ENCODE measurements at regions not wholly inside any gene's neighbourhood (a gene's known extent, or its start where the extent isn't known, plus 50 kb on each side); places are given as distances from the start of the nearest gene placed in this dataset.
"Not testable (repeated sequence)": the region's sequence is repeated elsewhere in the genome, so short reads cannot be mapped to it uniquely, and the experiment has no call there.

- peak; percentile 60 for DNase-seq (ENCODE audit: low read depth)
Measured at GRCh38 chr20:12201289-12201991, 283.7 kb downstream of the BTBD3 start.

- no peak for DNase-seq (ENCODE audit: low read depth)
Measured at GRCh38 chr20:12203399-12203798, 285.7 kb downstream of the BTBD3 start.

GRCh38 chr20:12203981-12204380 lies 286.3 kb downstream of the BTBD3 start:
- no peak for DNase-seq (ENCODE audit: low read depth)

- peak; percentile 50 for DNase-seq (ENCODE audit: low read depth)
Measured at GRCh38 chr20:12207875-12208274, 290.2 kb downstream of the BTBD3 start.

- no peak for DNase-seq (ENCODE audit: low read depth)
Measured at GRCh38 chr20:12210591-12210990, 292.9 kb downstream of the BTBD3 start.

GRCh38 chr20:12211361-12211760 lies 293.7 kb downstream of the BTBD3 start:
- no peak for DNase-seq (ENCODE audit: low read depth)

GRCh38 chr20:12217382-12217781 lies 299.7 kb downstream of the BTBD3 start:
- DNase-seq (ENCODE audit: low read depth) = peak; percentile 17

GRCh38 chr20:12219798-12220197 lies 302.1 kb downstream of the BTBD3 start:
- no peak for DNase-seq (ENCODE audit: low read depth)

GRCh38 chr20:12223057-12223456 lies 305.4 kb downstream of the BTBD3 start:
- no peak for DNase-seq (ENCODE audit: low read depth)

- no peak for DNase-seq (ENCODE audit: low read depth)
Measured at GRCh38 chr20:12225898-12226297, 308.2 kb downstream of the BTBD3 start.

- DNase-seq (ENCODE audit: low read depth) = no peak
Measured at GRCh38 chr20:12229891-12230290, 312.2 kb downstream of the BTBD3 start.

- no peak for DNase-seq (ENCODE audit: low read depth)
Measured at GRCh38 chr20:12237772-12238171, 320.1 kb downstream of the BTBD3 start.

- DNase-seq (ENCODE audit: low read depth) = no peak
Measured at GRCh38 chr20:12241065-12241464, 323.4 kb downstream of the BTBD3 start.

GRCh38 chr20:12243327-12243726 lies 325.6 kb downstream of the BTBD3 start:
- DNase-seq (ENCODE audit: low read depth) = no peak

- DNase-seq (ENCODE audit: low read depth) = no peak
Measured at GRCh38 chr20:12248481-12248880, 330.8 kb downstream of the BTBD3 start.

- DNase-seq (ENCODE audit: low read depth) = not testable (repeated sequence)
Measured at GRCh38 chr20:12250661-12251060, 333.0 kb downstream of the BTBD3 start.

GRCh38 chr20:12252793-12253192 lies 335.1 kb downstream of the BTBD3 start:
- peak; percentile 49 for DNase-seq (ENCODE audit: low read depth)

GRCh38 chr20:12255461-12255970 lies 337.8 kb downstream of the BTBD3 start:
- no peak for DNase-seq (ENCODE audit: low read depth)

- DNase-seq (ENCODE audit: low read depth) = no peak
Measured at GRCh38 chr20:12256806-12257205, 339.1 kb downstream of the BTBD3 start.

- no peak for DNase-seq (ENCODE audit: low read depth)
Measured at GRCh38 chr20:12262747-12263146, 345.1 kb downstream of the BTBD3 start.

GRCh38 chr20:12264711-12265110 lies 347.0 kb downstream of the BTBD3 start:
- no peak for DNase-seq (ENCODE audit: low read depth)

- DNase-seq (ENCODE audit: low read depth) = no peak
Measured at GRCh38 chr20:12265662-12266061, 348.0 kb downstream of the BTBD3 start.

GRCh38 chr20:12269579-12269978 lies 351.9 kb downstream of the BTBD3 start:
- DNase-seq (ENCODE audit: low read depth) = no peak

- no peak for DNase-seq (ENCODE audit: low read depth)
Measured at GRCh38 chr20:12270863-12271262, 353.2 kb downstream of the BTBD3 start.
